ENCODE measurements at regions not wholly inside any gene's neighbourhood (a gene's known extent, or its start where the extent isn't known, plus 50 kb on each side); places are given as distances from the start of the nearest gene placed in this dataset.

DNA sequence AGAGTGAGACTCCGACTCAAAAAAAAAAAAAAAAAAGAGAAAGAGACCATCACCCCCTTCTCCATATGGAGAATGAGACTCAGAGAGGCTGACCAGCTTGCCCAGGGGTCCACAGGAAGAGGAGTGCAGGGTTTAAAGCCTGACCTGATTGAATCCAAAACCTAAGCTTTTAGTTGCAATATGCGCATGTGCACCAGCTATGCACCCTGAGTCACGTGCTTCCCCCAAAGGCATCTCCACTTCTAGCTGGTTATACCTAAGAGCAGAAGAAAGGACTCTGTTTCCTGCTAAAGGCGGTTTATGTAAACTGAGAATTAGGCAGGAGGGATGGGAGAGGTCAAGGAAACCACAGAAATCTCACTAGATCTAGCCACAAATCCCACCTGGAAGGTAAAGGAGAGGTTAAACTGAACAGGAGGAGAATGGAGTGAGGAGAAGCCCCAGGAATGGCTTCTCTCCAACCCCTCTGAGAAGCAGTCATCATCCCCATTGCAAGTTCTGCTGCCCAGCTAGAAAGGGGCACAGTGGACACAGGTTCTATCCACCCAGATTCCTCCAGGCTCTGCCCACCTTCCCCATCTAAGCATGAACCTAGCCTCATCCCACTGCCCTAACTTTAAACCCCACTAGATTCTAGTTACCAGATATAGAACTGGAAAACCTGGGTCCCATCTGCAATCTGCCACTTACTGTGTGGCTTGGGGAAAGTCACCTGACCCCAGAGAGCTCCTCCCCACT lies 171.3 kb downstream of the ACTL7B start:
- in situ Hi-C loops (cut with MboI; ENCODE audit: low sequenced_read_pairs) = no loop called here

DNA sequence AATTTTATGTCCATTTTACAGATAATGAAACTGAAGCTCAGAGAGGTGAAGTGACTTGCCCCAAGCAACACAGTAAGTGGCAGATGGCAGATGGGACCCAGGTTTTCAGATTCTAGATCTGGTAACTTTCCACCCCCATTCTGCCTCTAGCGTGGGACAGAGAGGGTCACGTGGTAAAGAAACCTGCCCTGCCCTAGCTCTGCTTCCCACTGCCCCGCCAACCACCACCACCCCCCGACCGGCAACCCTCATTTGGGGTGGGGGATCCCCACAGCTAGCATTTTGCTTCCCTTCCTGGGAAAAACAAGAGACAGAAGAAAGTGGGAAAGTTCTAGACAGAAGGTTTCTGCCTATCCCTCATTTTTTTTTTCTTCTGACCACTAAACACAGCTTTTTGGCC lies 172.5 kb downstream of the ACTL7B start:
- in situ Hi-C loops (cut with MboI; ENCODE audit: low sequenced_read_pairs) = no loop called here

DNA sequence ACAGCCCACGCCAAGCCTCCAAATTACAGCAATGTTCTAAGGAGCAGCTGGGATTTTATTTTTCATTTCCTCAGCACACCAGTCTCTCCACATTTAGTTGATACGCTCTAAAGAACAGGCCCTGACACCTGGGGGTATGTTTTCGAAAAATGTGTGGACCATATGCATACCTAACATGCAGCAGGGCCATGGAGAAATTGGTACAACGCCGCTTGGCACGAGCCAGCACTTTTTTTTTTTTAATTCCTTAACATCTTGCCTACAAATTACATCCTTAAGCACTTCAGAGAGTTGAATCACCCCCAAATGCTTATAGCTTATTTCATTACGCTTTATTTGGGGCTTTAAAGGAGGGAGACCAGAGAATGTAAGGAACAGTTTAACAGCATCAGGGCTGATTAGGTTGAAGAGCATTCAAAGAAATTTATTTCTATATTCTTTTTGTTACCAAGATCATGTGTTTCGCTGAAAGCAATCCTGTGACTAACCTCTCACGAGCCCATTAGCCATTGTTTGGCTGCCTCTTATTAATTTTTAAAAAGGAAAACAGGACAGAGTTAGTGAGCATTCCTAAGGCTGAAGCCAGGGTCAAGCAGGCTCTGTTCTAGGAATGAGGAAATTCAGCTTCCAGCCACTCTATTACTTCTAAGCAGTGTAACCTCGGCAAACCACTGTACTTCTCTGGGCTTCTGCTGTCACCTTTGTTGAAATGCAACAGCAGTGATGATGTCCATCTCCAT lies 173.8 kb downstream of the ACTL7B start:
- in situ Hi-C loops (cut with MboI; ENCODE audit: low sequenced_read_pairs) = no loop called here

DNA sequence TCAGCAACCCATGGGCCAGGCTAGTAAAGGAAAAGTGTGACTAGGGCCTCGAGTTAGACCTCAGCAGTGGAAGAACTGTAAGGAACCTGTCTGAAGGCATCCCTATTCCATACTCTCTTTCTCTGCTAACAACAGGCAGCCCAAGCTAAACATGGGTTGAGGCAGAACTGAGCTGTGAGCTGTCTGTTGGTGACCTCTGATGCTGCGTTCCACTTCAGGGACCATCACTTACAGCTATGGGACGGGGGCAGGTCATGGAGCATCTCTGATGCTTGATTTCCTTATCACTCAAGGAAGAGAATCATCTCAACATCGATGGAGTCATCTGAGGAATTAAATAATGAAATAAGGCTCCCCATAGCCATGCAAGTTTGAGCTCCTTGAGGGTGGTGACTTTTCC lies 174.8 kb downstream of the ACTL7B start:
- in situ Hi-C loops (cut with MboI; ENCODE audit: low sequenced_read_pairs) = no loop called here

DNA sequence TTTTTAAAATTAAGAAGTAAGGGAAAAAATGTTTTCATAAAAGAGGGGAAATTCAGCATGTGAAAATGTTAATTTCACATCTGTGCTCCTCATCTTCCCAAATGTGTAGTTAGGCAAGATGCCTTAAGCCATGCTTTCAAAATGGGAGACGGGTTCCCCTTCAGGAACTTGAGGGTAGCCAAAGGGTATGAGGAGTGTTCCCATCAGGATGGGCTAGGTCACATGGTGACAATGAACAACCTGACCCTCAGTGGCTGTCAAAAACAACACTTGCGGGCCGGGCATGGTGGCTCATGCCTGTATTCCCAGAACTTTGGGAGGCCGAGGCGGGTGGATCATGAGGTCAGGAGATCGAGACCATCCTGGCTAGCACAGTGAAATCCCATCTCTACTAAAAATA lies 178.0 kb downstream of the ACTL7B start:
- in situ Hi-C loops (cut with MboI; ENCODE audit: low sequenced_read_pairs) = no loop called here

DNA sequence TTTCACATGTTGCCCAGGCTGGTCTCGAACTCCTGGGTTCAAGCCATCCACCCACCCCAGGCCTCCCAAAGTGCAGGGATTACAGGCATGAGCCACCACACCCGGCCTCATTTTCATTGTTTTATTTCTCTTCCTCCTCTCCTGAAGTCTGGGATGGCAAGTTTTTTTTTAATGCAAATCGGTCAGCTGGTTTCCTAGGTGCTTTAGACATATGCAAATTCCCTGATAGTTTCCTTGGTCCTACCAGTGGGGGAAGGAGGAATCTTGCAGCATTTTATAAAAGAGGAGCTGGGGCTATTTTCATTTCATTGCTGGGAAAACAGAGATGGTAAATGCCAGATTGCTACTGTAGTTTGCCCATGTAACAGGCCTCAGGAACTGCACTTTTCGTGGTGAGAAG lies 179.4 kb downstream of the ACTL7B start:
- in situ Hi-C loops (cut with MboI; ENCODE audit: low sequenced_read_pairs) = no loop called here

DNA sequence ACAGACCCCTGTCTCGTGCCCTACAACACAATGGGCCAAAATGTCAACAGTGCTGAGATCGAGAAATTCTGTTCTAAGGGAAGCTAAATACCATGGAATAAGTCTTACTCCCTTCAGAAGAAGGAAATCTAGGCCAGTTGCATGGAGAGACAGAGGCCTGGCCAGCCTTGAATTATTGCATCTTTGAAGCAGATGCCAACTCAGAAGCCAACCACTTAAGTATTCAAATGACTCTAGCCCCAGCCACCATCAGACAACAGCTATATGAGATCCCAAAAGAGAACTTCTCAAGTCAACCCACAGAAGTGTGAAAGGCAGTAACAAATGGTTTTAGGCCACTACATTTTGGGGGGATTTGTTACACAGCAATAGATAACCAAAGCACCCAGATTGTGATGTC lies 180.1 kb downstream of the ACTL7B start:
- in situ Hi-C loops (cut with MboI; ENCODE audit: low sequenced_read_pairs) = no loop called here

DNA sequence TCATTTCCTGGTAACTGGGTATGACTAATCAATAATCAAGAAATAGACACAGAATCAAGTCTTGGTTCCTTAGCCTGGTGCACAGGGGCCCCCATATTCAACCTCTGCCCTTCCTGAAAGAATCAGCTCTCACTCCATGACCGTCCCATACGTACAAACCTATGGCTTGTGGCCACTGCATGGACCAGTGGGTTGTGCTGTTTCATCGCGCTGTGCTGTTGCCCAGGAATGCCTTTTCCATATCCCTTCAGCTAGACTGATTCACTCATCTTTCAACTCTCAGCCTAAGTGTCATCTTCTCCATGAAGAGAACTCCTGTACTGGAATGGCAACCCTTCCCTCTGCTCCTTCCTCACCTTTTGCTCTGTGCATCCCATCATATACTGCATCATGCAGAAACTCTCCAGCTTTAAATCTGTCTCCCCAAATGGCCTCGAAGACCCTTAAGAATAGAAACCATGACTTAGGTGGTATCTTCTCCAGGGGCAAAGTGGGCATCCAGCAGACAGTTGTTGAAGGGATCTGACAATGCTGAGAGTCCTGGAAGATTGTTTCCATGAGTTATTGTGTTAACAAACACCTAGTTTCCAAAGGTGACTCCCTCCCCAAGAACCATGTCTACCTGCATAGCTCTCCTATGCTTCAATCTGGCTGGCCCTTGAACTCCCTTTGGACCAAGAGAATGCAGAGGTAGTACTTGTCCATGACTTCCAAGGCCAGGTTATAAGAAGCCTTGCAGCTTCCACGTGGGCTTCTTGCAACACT lies 180.8 kb downstream of the ACTL7B start:
- in situ Hi-C loops (cut with MboI; ENCODE audit: low sequenced_read_pairs) = no loop called here

DNA sequence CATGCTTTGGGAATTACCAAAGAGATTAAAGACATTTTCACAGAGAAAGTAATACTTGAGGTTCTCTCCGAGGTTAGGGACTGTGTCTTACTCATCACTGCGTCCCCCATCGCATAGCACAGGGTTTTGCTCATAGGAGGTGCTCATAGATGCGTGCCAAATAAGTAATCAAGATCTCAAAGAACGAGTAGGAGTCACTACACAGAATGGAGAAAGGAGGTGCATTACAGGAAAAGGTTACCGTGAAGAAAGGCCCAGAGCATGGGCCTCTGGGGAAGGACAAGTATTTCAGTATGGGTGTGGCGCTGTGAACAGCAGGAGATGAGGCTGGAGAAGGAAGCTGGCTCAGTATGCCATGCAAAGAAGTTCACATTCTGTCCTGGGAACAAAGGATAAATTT lies 182.4 kb downstream of the ACTL7B start:
- in situ Hi-C loops (cut with MboI; ENCODE audit: low sequenced_read_pairs) = no loop called here

DNA sequence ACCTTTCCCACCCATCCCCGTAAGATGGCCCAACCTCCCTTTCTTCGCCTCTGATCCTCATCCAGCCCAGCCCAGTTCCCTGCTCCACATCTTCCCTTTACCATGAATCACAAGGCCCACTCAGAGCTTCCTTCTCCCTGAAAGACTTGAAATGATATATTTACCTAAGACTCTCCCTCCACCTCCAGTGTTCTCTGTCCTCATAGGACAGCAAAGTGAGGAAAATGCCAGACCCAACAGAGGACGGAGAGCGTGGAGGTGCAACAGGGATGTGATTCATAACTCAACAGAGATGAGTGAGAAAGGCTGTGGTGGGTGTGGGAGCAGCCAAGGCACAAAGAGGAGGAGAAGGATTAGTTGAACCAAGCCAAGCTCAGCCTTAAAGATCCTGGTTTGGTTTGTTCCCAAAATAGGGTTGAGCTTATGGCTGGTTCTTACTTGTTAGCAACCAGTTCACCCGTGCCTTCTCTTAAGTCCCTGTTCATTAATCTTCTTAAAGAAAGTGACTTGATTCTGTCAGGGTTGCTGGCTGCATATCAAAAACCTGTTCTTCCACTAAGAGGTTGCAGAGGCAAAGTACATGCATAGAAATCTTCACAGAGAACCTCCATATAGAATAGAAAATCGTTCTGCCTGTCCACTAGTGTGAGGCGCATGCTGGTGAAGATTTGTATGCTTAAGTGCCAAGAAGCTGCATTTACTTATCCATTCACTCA lies 183.2 kb downstream of the ACTL7B start:
- in situ Hi-C loops (cut with MboI; ENCODE audit: low sequenced_read_pairs) = no loop called here

DNA sequence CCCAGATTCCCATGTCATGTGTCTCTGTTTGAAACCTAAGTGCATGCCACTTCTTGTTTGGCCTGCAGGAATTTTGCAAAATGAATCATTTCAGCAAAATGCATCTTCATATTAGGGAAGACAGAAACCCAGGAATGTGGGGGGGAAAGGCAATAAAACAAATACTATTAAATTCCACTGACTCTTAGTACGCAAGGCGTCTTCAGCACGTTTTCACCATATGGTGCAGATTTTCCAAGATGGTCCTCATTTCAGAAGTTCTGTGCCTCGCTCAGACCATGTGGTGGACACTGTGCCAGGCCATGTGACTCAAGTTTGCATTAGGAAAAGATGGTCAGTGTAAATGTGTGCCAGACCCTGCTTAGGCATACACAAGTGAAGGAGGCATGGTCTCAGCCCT lies 184.0 kb downstream of the ACTL7B start:
- in situ Hi-C loops (cut with MboI; ENCODE audit: low sequenced_read_pairs) = no loop called here

DNA sequence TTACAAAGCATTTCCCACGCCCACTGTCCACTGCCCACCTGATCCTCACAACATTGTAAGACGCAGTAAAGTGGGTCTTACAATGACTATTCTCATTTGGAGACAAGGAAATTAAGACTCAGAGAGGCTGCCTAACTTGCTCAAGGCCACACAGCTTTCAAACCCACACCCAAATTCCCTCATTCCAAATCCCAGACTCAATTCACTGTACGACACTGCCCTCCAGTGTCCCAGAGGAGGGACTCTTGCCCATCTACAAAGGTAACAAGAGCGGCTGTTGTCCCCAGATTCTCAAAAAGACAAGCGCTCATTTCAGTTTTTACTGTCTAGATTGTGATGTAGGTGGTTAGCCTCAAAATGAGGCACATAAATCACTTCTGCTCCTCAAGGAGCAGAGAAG lies 184.6 kb downstream of the ACTL7B start:
- in situ Hi-C loops (cut with MboI; ENCODE audit: low sequenced_read_pairs) = no loop called here

DNA sequence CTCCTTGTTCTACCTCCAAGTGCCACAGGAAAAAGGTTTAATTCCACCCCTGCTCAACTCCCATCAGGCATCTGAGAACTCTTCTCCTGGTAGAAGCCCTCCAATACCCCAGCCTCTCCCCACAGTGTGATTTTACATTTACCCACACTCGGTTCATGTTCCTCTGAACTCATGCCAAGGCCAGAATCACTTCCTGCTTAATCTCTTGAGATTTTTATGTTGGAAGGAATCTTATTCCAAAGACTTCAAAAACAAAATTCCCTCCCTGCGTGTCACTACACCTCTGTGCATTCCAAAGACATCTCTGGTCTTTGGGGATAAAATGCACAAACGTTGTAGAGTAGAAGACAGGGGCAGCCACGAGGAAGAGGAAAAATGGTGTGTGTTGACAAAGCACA lies 186.8 kb downstream of the ACTL7B start:
- in situ Hi-C loops (cut with MboI; ENCODE audit: low sequenced_read_pairs) = no loop called here

DNA sequence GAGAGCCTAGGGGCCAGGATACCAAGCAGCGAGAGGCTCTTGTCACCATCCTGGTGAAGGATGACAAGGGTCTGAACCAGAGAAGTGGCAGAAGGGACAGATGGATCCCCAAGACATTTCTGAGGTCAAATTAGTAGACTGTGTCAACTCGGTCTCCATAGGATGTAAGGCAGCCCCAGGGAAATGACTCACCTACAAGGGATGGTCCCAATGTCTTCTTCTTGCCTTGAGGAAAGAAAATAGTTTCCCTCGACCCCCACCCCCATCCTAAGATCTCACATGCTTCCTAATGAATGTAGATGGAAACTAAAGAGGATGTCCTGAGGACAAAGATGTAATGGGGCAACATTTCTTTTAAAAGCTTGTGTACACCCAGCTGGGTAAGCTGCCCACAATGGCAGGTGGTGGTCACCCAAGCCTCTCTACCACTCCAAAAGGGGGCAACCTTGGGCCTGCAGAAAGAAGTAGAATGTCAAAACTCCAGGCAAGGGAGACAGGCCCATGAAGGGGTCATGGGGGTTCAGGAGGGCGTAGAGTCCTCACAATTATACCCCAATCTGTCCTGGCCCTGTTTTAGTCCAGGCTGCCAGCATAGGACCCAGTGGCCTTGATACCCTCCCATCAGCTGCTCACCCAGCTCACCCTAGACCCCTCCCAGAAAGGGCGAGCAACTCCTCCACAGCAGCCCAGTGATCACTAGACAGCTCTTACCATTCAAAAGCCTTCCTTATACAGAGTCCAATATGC lies 187.4 kb downstream of the ACTL7B start:
- in situ Hi-C loops (cut with MboI; ENCODE audit: low sequenced_read_pairs) = no loop called here

DNA sequence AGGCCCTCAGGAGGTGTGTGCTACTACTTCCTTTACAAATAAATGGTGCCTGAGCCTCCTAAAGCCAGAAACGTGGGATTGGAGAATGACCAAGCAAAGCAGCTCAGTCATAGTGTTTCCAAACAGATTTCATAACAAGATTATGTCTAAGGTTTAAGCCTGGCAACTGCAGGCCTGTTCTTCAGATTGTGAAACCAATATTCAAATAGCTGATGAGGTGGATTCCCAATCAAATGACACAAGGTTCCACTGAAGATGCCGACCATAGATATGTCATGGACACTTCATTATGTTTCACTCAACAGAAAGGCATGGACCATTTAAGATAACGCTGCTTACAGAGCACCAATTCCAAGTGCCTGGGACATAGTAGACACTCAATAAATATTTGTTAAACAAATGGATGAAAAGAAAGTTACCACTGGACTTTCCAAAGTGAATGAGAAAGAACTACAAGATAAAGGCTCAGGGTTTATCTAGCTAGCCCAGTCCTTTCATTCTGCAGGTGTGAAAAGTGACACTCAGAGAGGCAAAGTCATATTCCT lies 189.5 kb downstream of the ACTL7B start:
- in situ Hi-C loops (cut with MboI; ENCODE audit: low sequenced_read_pairs) = no loop called here

DNA sequence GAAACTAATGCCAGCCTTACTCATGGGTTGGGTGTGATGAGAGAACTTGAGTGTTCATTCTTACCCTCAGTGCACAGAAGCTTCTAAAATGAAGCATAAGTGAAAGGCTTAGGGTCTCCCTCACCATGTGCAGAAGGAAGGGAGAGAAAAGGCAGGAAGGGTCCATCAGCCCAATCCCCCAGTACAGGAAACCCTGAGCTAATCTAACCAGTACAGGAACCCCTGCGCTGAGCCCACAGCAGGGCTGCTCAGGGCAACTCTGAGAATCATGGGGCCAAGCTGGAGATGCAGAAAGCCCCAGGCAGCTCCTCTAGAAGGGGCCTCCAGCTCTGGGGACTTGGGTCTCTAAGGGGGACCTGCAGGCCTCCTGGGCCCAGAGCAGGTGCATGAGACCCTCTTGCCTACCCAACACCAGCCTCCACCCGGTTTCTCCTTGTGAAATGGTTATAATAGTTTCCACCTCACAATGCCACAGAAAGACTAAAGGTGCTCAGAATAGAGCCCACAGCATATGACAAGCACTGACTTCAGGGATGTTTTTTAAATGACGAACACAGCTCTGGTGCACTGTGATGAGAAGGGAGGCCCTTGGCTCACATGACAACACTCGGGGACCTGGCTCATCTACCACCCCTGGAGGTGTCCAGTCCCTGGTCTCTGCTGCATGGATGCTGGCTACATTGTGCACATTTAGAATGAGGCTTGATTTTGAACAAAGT lies 190.1 kb downstream of the ACTL7B start:
- in situ Hi-C loops (cut with MboI; ENCODE audit: low sequenced_read_pairs) = no loop called here

DNA sequence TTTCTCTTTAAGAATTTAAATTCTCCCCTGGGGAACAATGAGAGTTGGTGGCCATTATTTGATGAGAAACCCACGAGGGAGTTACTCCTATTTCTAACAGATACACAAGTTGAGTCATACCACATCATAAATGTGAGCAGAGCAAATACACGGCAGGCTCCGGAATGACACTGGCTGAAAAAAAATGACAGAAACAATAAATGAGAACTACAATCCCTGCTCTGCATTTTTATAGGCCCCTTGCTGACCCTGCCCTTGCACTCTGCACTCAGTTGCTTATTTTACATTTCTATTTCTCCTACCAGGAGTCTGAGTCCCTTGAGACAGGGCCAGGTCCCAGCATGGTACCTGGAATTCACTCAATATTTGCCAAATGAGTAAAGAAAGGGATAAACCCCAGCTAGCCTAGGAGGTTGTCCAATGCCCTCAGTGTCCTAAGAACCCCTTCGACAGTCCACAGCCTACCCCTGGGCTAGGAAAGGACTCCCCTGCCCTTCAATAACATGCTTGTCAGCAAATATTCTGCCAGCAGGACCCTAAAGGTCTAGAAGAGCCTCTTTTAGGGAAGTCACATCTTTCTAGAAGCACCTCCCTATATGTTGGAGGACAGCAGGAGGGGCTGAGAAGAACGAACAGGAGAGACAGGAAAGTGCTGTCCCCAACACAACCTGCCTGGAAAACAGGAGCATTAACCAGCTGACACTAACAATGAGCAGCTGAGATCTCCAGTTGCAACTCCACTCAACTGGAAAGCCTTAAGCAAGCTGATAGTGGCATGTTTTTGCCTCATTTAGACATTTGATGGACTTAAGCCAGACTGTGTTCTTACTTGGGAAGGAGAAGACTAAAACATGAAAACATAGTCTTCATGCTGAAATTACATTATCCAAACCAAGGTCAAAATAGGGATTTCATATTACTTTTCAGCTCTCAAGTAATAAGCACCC lies 191.2 kb downstream of the ACTL7B start:
- in situ Hi-C loops (cut with MboI; ENCODE audit: low sequenced_read_pairs) = no loop called here

DNA sequence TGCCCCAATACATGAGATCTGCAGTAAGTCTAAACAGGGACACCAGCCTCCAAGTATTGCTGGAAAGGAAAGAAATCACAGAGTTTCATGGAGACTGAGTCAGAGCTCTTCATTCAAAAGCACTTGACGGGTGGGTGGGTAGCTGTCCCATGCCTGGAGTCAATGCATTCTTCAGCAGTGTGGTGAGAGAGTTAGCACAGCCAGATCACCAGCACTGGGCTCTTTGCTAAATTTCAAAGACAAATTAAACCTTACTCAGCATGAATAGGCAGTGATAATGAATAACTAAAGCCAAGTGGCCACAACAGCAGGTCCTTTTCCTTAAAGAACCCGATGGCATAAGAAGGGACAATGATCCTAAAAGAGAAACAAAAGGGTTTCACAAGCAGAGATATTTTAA lies 192.4 kb downstream of the ACTL7B start:
- in situ Hi-C loops (cut with MboI; ENCODE audit: low sequenced_read_pairs) = no loop called here

DNA sequence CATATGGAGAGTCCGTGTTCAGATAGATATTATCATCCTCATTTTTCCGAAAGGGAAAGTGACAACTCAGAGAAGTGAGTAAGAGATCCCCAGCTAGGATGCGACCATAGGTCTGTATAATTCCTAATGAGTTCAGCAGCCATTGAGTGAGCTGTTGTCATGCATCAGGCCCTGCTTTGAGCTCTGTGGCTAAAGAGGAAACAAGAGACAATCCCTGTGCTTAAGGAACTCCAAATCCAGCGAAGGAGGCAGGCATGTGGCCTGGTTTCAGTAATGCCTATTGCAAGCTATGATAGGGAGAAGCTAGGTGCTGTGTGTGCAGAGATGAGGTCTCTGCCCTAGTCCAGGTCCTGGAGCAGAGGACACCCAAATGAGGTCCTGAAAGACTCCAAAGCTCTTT lies 192.8 kb downstream of the ACTL7B start:
- in situ Hi-C loops (cut with MboI; ENCODE audit: low sequenced_read_pairs) = no loop called here
